Spleen (tissue), 11 donors: ENCODE measurements at regions not wholly inside any gene's neighbourhood (a gene's known extent, or its start where the extent isn't known, plus 50 kb on each side); places are given as distances from the start of the nearest gene placed in this dataset.
A peak's percentile ranks its signal among the peaks of the same experiment; 100 is the strongest.

Experiments used
- DNase-seq: peaks from one replicate; pipeline ENCODE4 v3.0.0-alpha.2; 2020
- H3K27ac ChIP-seq, 8 donors: fragments of 200-600 bp; sonication (generic) in 7 of 8; 1 replicate in 4 of 8; 2 replicates in 4 of 8; pipeline versions ENCODE4 v1.5.0 to v1.8.0; 2016 to 2021; ENCODE audit warnings: inconsistent platforms in 4 of 8, mild to moderate bottlenecking in 4 of 8, moderate library complexity in 1 of 8
- H3K27me3 ChIP-seq, 7 donors: fragments of 200-600 bp; sonication (generic) in 6 of 7; replicated peaks in 1 of 7; 1 replicate in 4 of 7; 2 replicates in 3 of 7; pipeline versions ENCODE4 v1.5.0 to v1.8.0; 2016 to 2021; ENCODE audit warnings: inconsistent platforms in 3 of 7, mild to moderate bottlenecking in 1 of 7
- H3K36me3 ChIP-seq, 6 donors: fragments of 200-600 bp; sonication (generic) in 5 of 6; 1 replicate in 4 of 6; 2 replicates in 2 of 6; pipeline versions ENCODE4 v1.5.0 to v1.8.0; 2016 to 2021; ENCODE audit warnings: inconsistent platforms in 2 of 6
- H3K4me1 ChIP-seq, 6 donors: fragments of 200-600 bp; sonication (generic) in 5 of 6; 1 replicate in 3 of 6; 2 replicates in 3 of 6; pipeline versions ENCODE4 v1.5.0 to v1.8.0; 2016 to 2021; ENCODE audit warnings: inconsistent platforms in 3 of 6
- H3K4me3 ChIP-seq, 8 donors: fragments of 200-600 bp; sonication (generic) in 7 of 8; 1 replicate in 4 of 8; 2 replicates in 4 of 8; pipeline versions ENCODE4 v1.5.0 to v1.8.0; 2016 to 2021; ENCODE audit warnings: inconsistent platforms in 4 of 8, mild to moderate bottlenecking in 4 of 8, moderate library complexity in 2 of 8
- H3K9me3 ChIP-seq, 8 donors: fragments of 200-600 bp; sonication (generic) in 7 of 8; 1 replicate in 4 of 8; 2 replicates in 4 of 8; pipeline versions ENCODE4 v1.5.0 to v1.8.0; 2016 to 2021; ENCODE audit warnings: inconsistent platforms in 4 of 8
- POLR2A ChIP-seq, 3 donors: fragments of 450-650 bp; IDR thresholded peaks; one replicate each; pipeline ENCODE4 v1.5.1; 2017; ENCODE audit warnings: antibody characterized with exemption in 3 of 3, mild to moderate bottlenecking in 1 of 3
- POLR2AphosphoS5 ChIP-seq, 3 donors: sonication (generic); formaldehyde crosslinking; IDR thresholded peaks; one replicate each; pipeline ENCODE4 v1.5.1; 2017; ENCODE audit warnings: antibody characterized with exemption in 3 of 3
- WGBS, 5 donors: extraction: QIAGEN DNeasy Blood & Tissue Kit in 3 of 5; methylation state at CpG; one replicate each; pipeline versions ENCODE4 v1.1.5 to v1.1.7; 2013 to 2018; 5-methylcytosine and 5-hydroxymethylcytosine counted together
- intact Hi-C: fragments of 100-400 bp; cut with DNase I; formaldehyde crosslinking; loops from one replicate; pipeline ENCODE4 v1.15.0; 2023; ENCODE audit warnings: low total_unique reads
- TF ChIP-seq, protein P1 (sequence below), 11 experiments: fragments of 200-600 bp in 7 of 11; fragments of 450-650 bp in 4 of 11; sonication (generic) in 4 of 11; IDR thresholded peaks in 8 of 11; conservative IDR thresholded peaks in 3 of 11; 1 replicate in 7 of 11; 2 replicates in 4 of 11; pipeline versions ENCODE4 v1.4.0 to v1.8.0; 2016 to 2021; ENCODE audit warnings: antibody characterized with exemption in 11 of 11, inconsistent platforms in 4 of 11, mild to moderate bottlenecking in 1 of 11
- donor health status: healthy with polysubstance abuse.
- donor health status: DM: no; HTN: no; CAD: no; lungs with moderate emphysema.
- donor health status: DM: no; HTN: no; CAD: no.
- donor health status: Bipolar disorder and iron deficiency.
- donor health status: healthy.
- donor health status: DM: no; HTN: no; CAD: no.
- donor health status: DM: yes; HTN: yes; CAD: no.

DNA sequence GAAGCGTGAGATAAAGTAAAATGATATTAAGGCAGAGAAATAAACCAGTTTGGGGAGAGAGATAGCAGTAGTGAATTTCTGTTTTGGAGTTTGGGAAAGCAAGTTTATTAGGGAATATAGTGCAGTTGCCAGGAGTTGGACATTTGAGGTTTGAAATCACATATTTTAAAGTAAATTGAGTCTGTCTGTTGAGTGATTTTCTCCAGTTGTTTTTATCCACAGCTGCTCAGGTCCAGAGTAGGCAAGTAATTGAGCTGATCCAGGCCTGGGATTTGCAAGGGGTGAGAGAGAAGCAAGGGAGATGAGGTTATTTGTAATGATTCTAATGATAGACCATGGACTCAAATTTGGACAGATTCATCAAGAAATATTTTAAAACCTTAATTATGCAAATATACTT, 481.9 kb downstream of the UTRN start:
- TF ChIP-seq, protein P1, sequence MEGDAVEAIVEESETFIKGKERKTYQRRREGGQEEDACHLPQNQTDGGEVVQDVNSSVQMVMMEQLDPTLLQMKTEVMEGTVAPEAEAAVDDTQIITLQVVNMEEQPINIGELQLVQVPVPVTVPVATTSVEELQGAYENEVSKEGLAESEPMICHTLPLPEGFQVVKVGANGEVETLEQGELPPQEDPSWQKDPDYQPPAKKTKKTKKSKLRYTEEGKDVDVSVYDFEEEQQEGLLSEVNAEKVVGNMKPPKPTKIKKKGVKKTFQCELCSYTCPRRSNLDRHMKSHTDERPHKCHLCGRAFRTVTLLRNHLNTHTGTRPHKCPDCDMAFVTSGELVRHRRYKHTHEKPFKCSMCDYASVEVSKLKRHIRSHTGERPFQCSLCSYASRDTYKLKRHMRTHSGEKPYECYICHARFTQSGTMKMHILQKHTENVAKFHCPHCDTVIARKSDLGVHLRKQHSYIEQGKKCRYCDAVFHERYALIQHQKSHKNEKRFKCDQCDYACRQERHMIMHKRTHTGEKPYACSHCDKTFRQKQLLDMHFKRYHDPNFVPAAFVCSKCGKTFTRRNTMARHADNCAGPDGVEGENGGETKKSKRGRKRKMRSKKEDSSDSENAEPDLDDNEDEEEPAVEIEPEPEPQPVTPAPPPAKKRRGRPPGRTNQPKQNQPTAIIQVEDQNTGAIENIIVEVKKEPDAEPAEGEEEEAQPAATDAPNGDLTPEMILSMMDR (IDR thresholded peaks at IDR 0.05 in 8 of 11, conservative IDR thresholded peaks at IDR 0.05 in 3 of 11) = no peak
- TF ChIP-seq POLR2AphosphoS5 (IDR thresholded peaks at IDR 0.05) (no peak), POLR2A (IDR thresholded peaks at IDR 0.05) (no peak)
- no peaks in the 10 kb centered on the region for H3K9me3 ChIP-seq
- H3K27ac ChIP-seq = no peak overlapping the region
- 96 to 100% (median 98%) methylated on average over 1 of the region's 1 CpG for WGBS, 5 donors
- no peaks in the 10 kb centered on the region for H3K27me3 ChIP-seq
- DNase-seq = no peak
- peaks cover 0 to 12% (median 0%) of the 10 kb centered on the region in 6 donors for H3K4me1 ChIP-seq
- no peak overlapping the region for H3K4me3 ChIP-seq
- intact Hi-C loops = no loop called here
- H3K36me3 ChIP-seq = peaks cover 0 to 82% (median 4%) of the 10 kb centered on the region in 6 donors

DNA sequence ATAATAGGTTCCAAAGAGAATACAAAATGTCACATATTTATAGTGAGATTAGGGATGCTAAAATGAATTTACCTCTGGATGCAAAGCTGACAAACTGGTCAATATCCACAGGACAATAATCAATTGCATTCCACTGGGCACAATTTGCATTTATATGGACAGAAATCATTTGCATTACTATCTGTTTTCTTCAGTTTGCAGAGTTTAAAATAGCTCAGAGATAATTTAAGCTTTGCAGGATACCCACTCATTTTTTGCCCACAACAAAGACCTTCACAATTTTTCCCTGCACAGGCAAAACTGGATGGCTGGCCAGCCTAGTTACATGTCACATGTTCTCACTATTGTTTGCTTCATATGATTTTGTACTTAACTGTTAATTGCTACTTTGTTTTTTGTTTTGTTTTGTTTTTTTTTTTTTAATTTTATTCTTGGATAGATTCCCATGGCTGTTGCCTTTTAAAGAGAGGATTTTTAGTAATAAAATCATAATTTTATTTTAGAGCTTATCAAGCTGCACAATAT, 483.5 kb downstream of the UTRN start:
- H3K9me3 ChIP-seq = no peaks in the 10 kb centered on the region
- no peak overlapping the region for H3K4me3 ChIP-seq
- no peak overlapping the region for H3K27ac ChIP-seq
- no peak for DNase-seq
- H3K4me1 ChIP-seq = peaks cover 0 to 12% (median 0%) of the 10 kb centered on the region in 6 donors
- H3K27me3 ChIP-seq = no peaks in the 10 kb centered on the region
- intact Hi-C loops = no loop called here
- no peak for TF ChIP-seq POLR2AphosphoS5 (IDR thresholded peaks at IDR 0.05)
- no peak for TF ChIP-seq POLR2A (IDR thresholded peaks at IDR 0.05)
- TF ChIP-seq, protein P1 (IDR thresholded peaks at IDR 0.05 in 8 of 11, conservative IDR thresholded peaks at IDR 0.05 in 3 of 11) = no peak
- peaks cover 0 to 82% (median 12%) of the 10 kb centered on the region in 6 donors for H3K36me3 ChIP-seq

DNA sequence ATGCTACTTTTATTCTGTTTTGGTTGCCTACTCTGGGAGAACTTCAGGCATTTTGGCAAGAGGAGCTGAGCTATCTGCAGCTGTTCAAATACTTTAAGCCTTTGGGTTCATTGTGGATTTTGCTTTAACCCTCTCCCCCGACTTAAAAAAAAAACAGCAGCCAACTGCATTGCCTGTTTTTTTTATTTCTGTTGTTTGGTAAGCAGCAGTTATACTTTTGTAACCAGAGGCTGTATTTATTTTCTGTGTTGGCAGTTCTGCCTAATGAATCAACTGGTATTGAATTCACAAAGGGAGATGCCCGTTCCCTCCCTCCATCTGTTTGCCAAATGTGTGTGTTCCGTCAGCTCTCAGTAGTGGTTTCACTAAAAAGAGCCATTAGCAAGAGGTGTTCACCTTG, 484.0 kb downstream of the UTRN start:
- Histone ChIP-seq H3K36me3 (peaks cover 0 to 82% (median 16%) of the 10 kb centered on the region in 6 donors), H3K4me1 (peaks cover 0 to 12% (median 0%) of the 10 kb centered on the region in 6 donors), H3K27ac (no peak overlapping the region), H3K27me3 (no peaks in the 10 kb centered on the region), H3K4me3 (no peak overlapping the region), H3K9me3 (no peaks in the 10 kb centered on the region)
- TF ChIP-seq POLR2AphosphoS5 (IDR thresholded peaks at IDR 0.05) (no peak), POLR2A (IDR thresholded peaks at IDR 0.05) (no peak)
- TF ChIP-seq, protein P1 (IDR thresholded peaks at IDR 0.05 in 8 of 11, conservative IDR thresholded peaks at IDR 0.05 in 3 of 11) = no peak
- intact Hi-C loops = no loop called here
- DNase-seq = no peak
- WGBS, 5 donors = 81 to 93% (median 89%) methylated on average over 3 of the region's 3 CpGs

DNA sequence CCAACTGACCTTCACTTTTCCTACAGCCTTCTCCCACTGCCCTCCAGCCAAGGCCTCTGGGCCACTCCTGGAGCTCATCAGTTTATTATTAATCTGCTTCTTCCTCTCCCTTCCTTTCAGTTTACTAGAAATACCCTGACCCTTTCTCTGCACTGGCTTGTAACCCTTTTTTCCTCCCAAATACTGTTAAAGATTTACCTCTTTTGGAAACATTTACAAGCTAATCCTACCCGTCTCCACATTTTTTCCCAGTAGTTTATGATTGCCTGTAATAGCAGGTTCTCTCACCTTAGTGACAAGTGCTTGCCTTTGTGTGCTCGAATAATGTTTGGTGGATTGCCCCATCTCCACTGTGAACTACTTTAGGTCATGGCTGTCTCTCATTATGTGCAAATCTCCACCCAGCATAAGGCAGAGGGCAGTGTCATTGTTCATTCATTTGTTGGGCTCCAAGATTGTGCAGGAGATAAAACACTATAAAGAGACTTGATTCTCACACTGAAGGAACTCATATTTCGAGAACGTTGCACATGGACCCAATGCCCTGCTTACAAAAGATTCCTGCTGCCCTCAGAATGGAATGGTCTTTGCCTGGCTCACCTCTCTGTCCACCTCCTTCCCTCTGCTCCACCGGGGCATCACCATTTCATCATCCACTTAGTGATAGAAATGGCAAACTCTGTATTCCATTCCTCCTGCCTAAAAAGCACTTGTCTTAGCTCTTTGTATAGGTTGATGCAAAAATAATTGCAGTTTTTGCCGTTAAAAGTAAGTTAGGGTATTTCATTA, 491.1 kb downstream of the UTRN start:
- Histone ChIP-seq H3K9me3 (no peaks in the 10 kb centered on the region), H3K36me3 (peaks cover 0 to 93% (median 35%) of the 10 kb centered on the region in 6 donors), H3K27ac (peak overlapping the region in 1 of 8 donors; percentile 11), H3K27me3 (no peaks in the 10 kb centered on the region), H3K4me1 (peaks cover 0 to 30% (median 11%) of the 10 kb centered on the region in 6 donors), H3K4me3 (no peak overlapping the region)
- WGBS, 5 donors = 78 to 94% (median 84%) methylated on average over 6 of the region's 6 CpGs
- no peak for TF ChIP-seq POLR2AphosphoS5 (IDR thresholded peaks at IDR 0.05)
- no peak for TF ChIP-seq POLR2A (IDR thresholded peaks at IDR 0.05)
- TF ChIP-seq, protein P1 (IDR thresholded peaks at IDR 0.05 in 8 of 11, conservative IDR thresholded peaks at IDR 0.05 in 3 of 11) = no peak
- intact Hi-C loops = no loop called here
- DNase-seq = no peak
